ENCODE measurements at regions not wholly inside any gene's neighbourhood (a gene's known extent, or its start where the extent isn't known, plus 50 kb on each side); places are given as distances from the start of the nearest gene placed in this dataset.
A peak's percentile ranks its signal among the peaks of the same experiment; 100 is the strongest.

GRCh38 chr2:191571163-191571769 is 106.7 kb upstream of the NABP1 start:
- Histone ChIP-seq H3K36me3 (ENCODE audit: control insufficient read depth, insufficient read depth, low read length) (no peaks in the 10 kb centered on the region), H3K27ac (ENCODE audit: low read depth, low read length) (no peak overlapping the region), H3K27me3 (ENCODE audit: control insufficient read depth, insufficient read depth, low read length) (no peaks in the 10 kb centered on the region), H3K4me3 (ENCODE audit: low read length) (peak overlapping the region; percentile 16), H3K4me1 (ENCODE audit: control insufficient read depth, insufficient read depth, low read length) (no peaks in the 10 kb centered on the region), H3K9ac (ENCODE audit: low read length) (no peak overlapping the region)

- H3K9ac ChIP-seq (ENCODE audit: low read length) = no peak overlapping the region
- no peak overlapping the region for H3K4me3 ChIP-seq (ENCODE audit: low read length)
- no peaks in the 10 kb centered on the region for H3K27me3 ChIP-seq (ENCODE audit: control insufficient read depth, insufficient read depth, low read length)
- no peaks in the 10 kb centered on the region for H3K36me3 ChIP-seq (ENCODE audit: control insufficient read depth, insufficient read depth, low read length)
- H3K27ac ChIP-seq (ENCODE audit: low read depth, low read length) = no peak overlapping the region
- no peaks in the 10 kb centered on the region for H3K4me1 ChIP-seq (ENCODE audit: control insufficient read depth, insufficient read depth, low read length)
These were observed 105.6 kb upstream of the NABP1 start for GRCh38 chr2:191572319-191572718.

- Histone ChIP-seq H3K4me1 (ENCODE audit: control insufficient read depth, insufficient read depth, low read length) (no peaks in the 10 kb centered on the region), H3K4me3 (ENCODE audit: low read length) (no peak overlapping the region), H3K9ac (ENCODE audit: low read length) (no peak overlapping the region), H3K36me3 (ENCODE audit: control insufficient read depth, insufficient read depth, low read length) (no peaks in the 10 kb centered on the region), H3K27ac (ENCODE audit: low read depth, low read length) (no peak overlapping the region), H3K27me3 (ENCODE audit: control insufficient read depth, insufficient read depth, low read length) (no peaks in the 10 kb centered on the region)
These were observed 104.7 kb upstream of the NABP1 start for GRCh38 chr2:191573216-191573615.

- H3K9ac ChIP-seq (ENCODE audit: low read length) = no peak overlapping the region
- no peaks in the 10 kb centered on the region for H3K4me1 ChIP-seq (ENCODE audit: control insufficient read depth, insufficient read depth, low read length)
- no peaks in the 10 kb centered on the region for H3K27me3 ChIP-seq (ENCODE audit: control insufficient read depth, insufficient read depth, low read length)
- no peaks in the 10 kb centered on the region for H3K36me3 ChIP-seq (ENCODE audit: control insufficient read depth, insufficient read depth, low read length)
- no peak overlapping the region for H3K27ac ChIP-seq (ENCODE audit: low read depth, low read length)
- no peak overlapping the region for H3K4me3 ChIP-seq (ENCODE audit: low read length)
These were observed 103.7 kb upstream of the NABP1 start for GRCh38 chr2:191574232-191574631.

- no peaks in the 10 kb centered on the region for H3K4me1 ChIP-seq (ENCODE audit: control insufficient read depth, insufficient read depth, low read length)
- no peak overlapping the region for H3K9ac ChIP-seq (ENCODE audit: low read length)
- H3K27ac ChIP-seq (ENCODE audit: low read depth, low read length) = no peak overlapping the region
- no peak overlapping the region for H3K4me3 ChIP-seq (ENCODE audit: low read length)
- no peaks in the 10 kb centered on the region for H3K27me3 ChIP-seq (ENCODE audit: control insufficient read depth, insufficient read depth, low read length)
- H3K36me3 ChIP-seq (ENCODE audit: control insufficient read depth, insufficient read depth, low read length) = no peaks in the 10 kb centered on the region
These were observed 100.3 kb upstream of the NABP1 start for GRCh38 chr2:191577605-191578004.

GRCh38 chr2:191578031-191578430 is 99.9 kb upstream of the NABP1 start:
- H3K4me1 ChIP-seq (ENCODE audit: control insufficient read depth, insufficient read depth, low read length) = no peaks in the 10 kb centered on the region
- no peak overlapping the region for H3K9ac ChIP-seq (ENCODE audit: low read length)
- H3K27ac ChIP-seq (ENCODE audit: low read depth, low read length) = no peak overlapping the region
- no peaks in the 10 kb centered on the region for H3K36me3 ChIP-seq (ENCODE audit: control insufficient read depth, insufficient read depth, low read length)
- H3K4me3 ChIP-seq (ENCODE audit: low read length) = no peak overlapping the region
- no peaks in the 10 kb centered on the region for H3K27me3 ChIP-seq (ENCODE audit: control insufficient read depth, insufficient read depth, low read length)

GRCh38 chr2:191580581-191580980 is 97.4 kb upstream of the NABP1 start:
- Histone ChIP-seq H3K27me3 (ENCODE audit: control insufficient read depth, insufficient read depth, low read length) (no peaks in the 10 kb centered on the region), H3K9ac (ENCODE audit: low read length) (no peak overlapping the region), H3K36me3 (ENCODE audit: control insufficient read depth, insufficient read depth, low read length) (no peaks in the 10 kb centered on the region), H3K4me3 (ENCODE audit: low read length) (no peak overlapping the region), H3K27ac (ENCODE audit: low read depth, low read length) (no peak overlapping the region), H3K4me1 (ENCODE audit: control insufficient read depth, insufficient read depth, low read length) (no peaks in the 10 kb centered on the region)

- H3K27me3 ChIP-seq (ENCODE audit: control insufficient read depth, insufficient read depth, low read length) = no peaks in the 10 kb centered on the region
- no peaks in the 10 kb centered on the region for H3K36me3 ChIP-seq (ENCODE audit: control insufficient read depth, insufficient read depth, low read length)
- H3K27ac ChIP-seq (ENCODE audit: low read depth, low read length) = no peak overlapping the region
- H3K4me1 ChIP-seq (ENCODE audit: control insufficient read depth, insufficient read depth, low read length) = no peaks in the 10 kb centered on the region
- no peak overlapping the region for H3K4me3 ChIP-seq (ENCODE audit: low read length)
- H3K9ac ChIP-seq (ENCODE audit: low read length) = no peak overlapping the region
These were observed 96.9 kb upstream of the NABP1 start for GRCh38 chr2:191581003-191581402.

GRCh38 chr2:191582355-191582754 is 95.6 kb upstream of the NABP1 start:
- Histone ChIP-seq H3K36me3 (ENCODE audit: control insufficient read depth, insufficient read depth, low read length) (no peaks in the 10 kb centered on the region), H3K9ac (ENCODE audit: low read length) (no peak overlapping the region), H3K4me3 (ENCODE audit: low read length) (no peak overlapping the region), H3K27ac (ENCODE audit: low read depth, low read length) (no peak overlapping the region), H3K27me3 (ENCODE audit: control insufficient read depth, insufficient read depth, low read length) (no peaks in the 10 kb centered on the region), H3K4me1 (ENCODE audit: control insufficient read depth, insufficient read depth, low read length) (no peaks in the 10 kb centered on the region)

GRCh38 chr2:191591025-191591424 is 86.9 kb upstream of the NABP1 start:
- H3K27ac ChIP-seq (ENCODE audit: low read depth, low read length) = no peak overlapping the region
- H3K27me3 ChIP-seq (ENCODE audit: control insufficient read depth, insufficient read depth, low read length) = no peaks in the 10 kb centered on the region
- H3K9ac ChIP-seq (ENCODE audit: low read length) = no peak overlapping the region
- H3K4me3 ChIP-seq (ENCODE audit: low read length) = no peak overlapping the region
- no peaks in the 10 kb centered on the region for H3K4me1 ChIP-seq (ENCODE audit: control insufficient read depth, insufficient read depth, low read length)
- no peaks in the 10 kb centered on the region for H3K36me3 ChIP-seq (ENCODE audit: control insufficient read depth, insufficient read depth, low read length)

GRCh38 chr2:191593622-191594385 is 84.1 kb upstream of the NABP1 start:
- H3K9ac ChIP-seq (ENCODE audit: low read length) = no peak overlapping the region
- no peaks in the 10 kb centered on the region for H3K36me3 ChIP-seq (ENCODE audit: control insufficient read depth, insufficient read depth, low read length)
- H3K4me3 ChIP-seq (ENCODE audit: low read length) = no peak overlapping the region
- no peak overlapping the region for H3K27ac ChIP-seq (ENCODE audit: low read depth, low read length)
- no peaks in the 10 kb centered on the region for H3K27me3 ChIP-seq (ENCODE audit: control insufficient read depth, insufficient read depth, low read length)
- no peaks in the 10 kb centered on the region for H3K4me1 ChIP-seq (ENCODE audit: control insufficient read depth, insufficient read depth, low read length)

GRCh38 chr2:191597186-191597751 is 80.7 kb upstream of the NABP1 start:
- Histone ChIP-seq H3K4me3 (ENCODE audit: low read length) (no peak overlapping the region), H3K27ac (ENCODE audit: low read depth, low read length) (no peak overlapping the region), H3K4me1 (ENCODE audit: control insufficient read depth, insufficient read depth, low read length) (no peaks in the 10 kb centered on the region), H3K27me3 (ENCODE audit: control insufficient read depth, insufficient read depth, low read length) (no peaks in the 10 kb centered on the region), H3K36me3 (ENCODE audit: control insufficient read depth, insufficient read depth, low read length) (no peaks in the 10 kb centered on the region), H3K9ac (ENCODE audit: low read length) (no peak overlapping the region)

- H3K27ac ChIP-seq (ENCODE audit: low read depth, low read length) = no peak overlapping the region
- no peaks in the 10 kb centered on the region for H3K27me3 ChIP-seq (ENCODE audit: control insufficient read depth, insufficient read depth, low read length)
- no peak overlapping the region for H3K4me3 ChIP-seq (ENCODE audit: low read length)
- H3K4me1 ChIP-seq (ENCODE audit: control insufficient read depth, insufficient read depth, low read length) = no peaks in the 10 kb centered on the region
- H3K36me3 ChIP-seq (ENCODE audit: control insufficient read depth, insufficient read depth, low read length) = no peaks in the 10 kb centered on the region
- no peak overlapping the region for H3K9ac ChIP-seq (ENCODE audit: low read length)
These were observed 79.6 kb upstream of the NABP1 start for GRCh38 chr2:191598296-191598695.

Data from rectal smooth muscle tissue (tissue), 1 donor.